GM18870 (cell line): ENCODE measurements at regions not wholly inside any gene's neighbourhood (a gene's known extent, or its start where the extent isn't known, plus 50 kb on each side); places are given as distances from the start of the nearest gene placed in this dataset.
"Not testable (repeated sequence)": the region's sequence is repeated elsewhere in the genome, so short reads cannot be mapped to it uniquely, and the experiment has no call there.

Experiments
- ATAC-seq: cut with Tn5 transposase; IDR thresholded peaks from one replicate; pipeline ENCODE4 v1.9.1; 2021; ENCODE audit warnings: moderate library complexity; ENCODE audit not compliant: unreplicated experiment

DNA sequence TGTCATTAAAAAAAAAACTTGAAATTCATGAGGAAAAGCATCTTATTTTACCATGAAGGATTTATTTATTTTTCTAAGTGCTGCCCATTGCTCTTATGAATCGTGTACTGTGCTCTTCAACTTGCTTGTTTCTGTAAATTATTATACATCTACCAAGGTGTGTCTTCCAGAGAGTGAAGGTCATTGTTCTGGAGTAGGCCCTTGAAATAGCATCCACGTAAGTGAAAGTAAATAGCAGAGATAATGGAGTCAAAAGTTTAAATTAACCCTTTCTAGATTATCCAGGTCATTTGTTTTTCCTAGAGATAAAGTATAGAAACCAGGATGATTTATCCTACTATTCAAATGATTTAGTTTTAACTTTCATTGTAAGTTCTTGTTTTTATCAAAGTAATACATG, 473.1 kb downstream of the DIRAS2 start:
- ATAC-seq = no peak

DNA sequence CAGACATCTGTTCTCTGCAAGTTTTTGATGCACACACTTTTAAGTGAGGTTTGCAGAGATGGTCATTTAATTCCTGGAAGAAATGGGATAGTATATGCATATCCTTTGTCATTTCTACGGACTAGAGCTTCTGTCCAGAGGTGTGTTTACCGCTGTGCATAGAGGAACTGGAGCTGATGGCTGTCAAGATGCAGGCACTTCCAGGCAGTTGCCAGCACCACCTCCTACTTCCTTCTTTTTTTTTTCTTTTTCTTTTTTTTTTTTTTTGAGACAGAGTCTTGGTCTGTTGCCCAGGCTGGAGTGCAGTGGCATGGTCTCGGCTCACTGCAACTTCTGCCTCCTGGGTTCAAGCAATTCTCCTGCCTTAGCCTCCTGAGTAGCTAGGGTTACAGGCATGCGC, 468.7 kb downstream of the DIRAS2 start:
- ATAC-seq = not testable (repeated sequence)

DNA sequence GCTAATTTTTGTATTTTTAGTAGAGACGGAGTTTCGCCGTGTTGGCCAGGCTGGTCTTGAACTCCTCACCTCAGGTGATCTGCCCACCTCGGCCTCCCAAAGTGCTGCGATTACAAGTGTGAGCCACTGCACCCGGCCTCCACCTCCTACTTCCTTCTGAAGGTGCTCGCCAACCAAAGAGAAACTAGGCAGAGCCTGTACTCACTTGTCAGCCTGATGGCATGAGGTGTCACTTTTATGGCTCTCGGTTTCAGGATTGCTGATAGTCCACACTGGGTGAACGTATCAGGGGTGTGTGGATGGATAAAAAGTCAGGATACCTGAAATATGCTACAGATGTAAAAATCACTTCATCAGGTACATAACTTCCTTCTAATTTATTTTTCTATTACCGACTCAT, 468.3 kb downstream of the DIRAS2 start:
- ATAC-seq = not testable (repeated sequence)

DNA sequence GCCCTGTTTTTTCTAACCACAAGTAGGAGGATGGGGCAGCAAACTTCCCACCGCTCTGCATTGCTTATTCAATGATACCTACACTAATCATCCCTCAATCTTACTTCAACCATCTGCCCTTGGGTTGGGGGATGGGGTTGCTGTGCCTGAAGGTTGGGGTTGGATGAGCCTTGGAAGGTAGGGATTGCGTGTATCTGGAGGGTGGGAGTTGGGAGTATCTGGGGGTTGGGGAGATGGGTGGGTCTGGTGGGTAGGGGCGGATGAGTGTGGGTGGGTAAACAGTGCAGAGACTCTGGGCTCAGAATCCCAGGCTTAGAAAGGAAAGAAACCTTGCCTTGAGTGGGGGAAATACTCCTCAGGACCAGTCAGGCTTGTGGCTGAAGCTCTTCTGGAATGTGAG, 467.4 kb downstream of the DIRAS2 start:
- no peak for ATAC-seq

DNA sequence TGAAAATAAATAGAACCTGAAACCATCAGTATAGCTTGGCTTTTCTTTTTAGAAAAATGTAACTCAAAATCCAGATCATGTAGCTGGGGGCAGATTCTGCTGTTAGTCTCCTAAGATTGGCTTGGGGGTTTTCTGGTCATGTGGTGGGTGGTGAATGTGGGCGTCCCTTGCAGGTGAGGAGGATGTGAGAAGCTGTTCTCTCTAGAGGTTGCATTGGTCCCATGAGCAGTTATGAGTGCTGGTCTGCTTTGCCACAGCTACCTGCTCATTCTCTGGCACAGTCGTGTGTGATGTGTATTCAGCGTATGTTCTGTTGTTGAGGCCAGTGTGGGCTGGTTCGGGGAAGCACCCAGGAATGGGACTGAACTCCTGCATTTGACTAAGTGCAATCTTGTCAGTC, 466.8 kb downstream of the DIRAS2 start:
- no peak for ATAC-seq

DNA sequence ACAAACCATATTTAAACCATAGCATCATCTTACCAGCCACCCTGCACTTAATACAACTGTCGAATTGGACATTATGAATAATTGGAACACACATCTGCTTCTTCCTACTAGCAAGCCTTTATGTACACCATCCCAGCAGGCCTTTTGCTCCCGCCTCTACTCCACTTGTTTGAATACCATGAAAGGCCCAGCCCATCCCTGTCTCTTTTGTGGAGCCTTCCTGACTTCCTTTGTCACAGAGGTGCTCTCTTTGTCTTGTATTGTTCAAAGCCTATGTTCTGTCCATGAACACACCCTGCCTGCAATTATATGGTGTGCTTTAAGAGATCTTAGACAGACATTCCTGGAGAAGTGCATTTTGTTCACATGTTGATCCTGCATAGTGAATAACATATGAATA, 465.7 kb downstream of the DIRAS2 start:
- no peak for ATAC-seq

DNA sequence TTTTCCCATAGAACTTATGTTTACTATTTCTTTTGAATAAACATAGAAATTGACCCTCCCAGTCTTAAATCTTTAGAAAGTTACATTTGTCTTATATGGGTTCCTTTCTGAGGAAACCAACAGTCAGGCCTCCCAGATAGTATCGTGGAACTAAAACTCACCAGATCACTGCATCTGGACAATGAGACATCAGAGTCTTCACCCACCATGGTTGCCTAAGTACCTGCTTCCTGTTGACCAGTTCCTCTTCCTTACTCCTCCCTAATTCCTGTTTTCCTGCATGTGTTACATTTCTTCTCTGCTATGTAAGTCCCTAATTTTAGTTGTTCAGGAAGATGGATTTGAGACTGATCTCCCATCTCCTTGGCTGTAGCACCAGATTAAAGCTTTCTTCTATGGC, 462.2 kb downstream of the DIRAS2 start:
- no peak for ATAC-seq

DNA sequence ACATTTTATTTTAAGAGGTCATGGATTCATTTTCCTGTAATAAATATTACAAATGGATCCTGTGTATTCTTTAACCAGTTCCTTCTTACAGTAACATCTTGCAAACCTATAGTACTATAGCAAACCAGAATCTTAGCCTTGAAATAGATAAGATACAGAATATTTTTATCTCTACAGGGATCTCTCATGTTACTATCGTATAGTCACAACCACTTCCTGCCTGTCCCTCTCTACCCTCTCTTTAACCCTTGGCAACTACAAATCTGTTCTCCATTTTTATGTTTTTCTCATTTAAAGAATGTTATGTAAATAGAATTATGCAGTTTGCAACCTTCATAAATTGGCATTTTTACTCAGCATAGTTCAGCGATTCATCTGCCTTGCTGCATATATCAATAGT, 454.0 kb downstream of the DIRAS2 start:
- no peak for ATAC-seq

DNA sequence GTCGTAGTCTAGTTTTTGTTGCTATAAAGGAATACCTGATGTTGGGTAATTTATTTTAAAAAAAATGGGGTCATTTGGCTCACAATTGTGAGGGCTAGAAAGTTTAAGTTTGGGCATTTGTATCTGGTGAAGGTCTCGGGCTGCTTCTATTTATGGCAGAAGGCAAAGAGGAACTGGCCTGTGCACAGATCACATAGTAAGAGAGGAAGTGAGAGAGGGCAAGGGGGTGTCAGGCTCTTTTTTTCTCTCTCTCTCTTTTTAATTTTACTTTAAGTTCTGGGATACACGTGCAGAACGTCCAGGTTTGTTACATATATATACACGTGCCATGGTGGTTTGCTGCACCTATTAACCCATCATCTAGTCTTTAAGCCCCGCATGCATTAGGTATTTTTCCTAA, 453.3 kb downstream of the DIRAS2 start:
- ATAC-seq = peak; percentile 73

DNA sequence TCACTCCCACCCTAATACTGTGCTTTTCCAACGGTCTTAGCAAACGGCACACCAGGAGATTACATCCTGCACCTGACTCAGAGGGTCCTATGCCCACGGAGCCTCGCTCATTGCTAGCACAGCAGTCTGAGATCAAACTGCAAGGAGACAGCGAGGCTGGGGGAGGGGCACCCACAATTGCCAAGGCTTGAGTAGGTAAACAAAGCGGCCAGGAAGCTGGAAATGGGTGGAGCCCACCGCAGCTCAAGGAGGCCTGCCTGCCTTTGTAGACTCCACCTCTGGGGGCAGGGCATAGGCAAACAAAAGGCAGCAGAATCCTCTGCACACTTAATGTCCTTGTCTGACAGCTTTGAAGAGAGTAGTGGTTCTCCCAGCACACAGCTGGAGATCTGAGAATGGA, 450.2 kb downstream of the DIRAS2 start:
- ATAC-seq = not testable (repeated sequence)

DNA sequence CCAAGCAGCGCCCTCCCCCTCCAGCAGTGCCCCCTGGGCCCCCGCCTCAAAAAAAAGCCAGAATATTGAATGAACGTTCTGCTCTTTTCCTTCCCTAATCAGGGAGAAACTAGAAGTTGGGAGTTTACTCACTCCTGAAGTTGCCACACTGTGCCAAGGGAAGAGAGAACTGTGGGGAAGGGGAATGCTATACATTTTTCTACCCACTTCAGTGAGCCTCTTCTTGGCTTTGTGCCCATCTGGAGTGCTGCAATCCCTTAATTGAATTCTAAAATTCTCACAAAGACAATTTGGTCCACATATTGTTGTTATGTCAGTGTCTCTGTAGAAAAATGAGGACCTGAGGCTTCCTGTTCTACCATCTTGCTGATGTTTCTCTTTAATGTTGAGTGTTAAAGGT, 443.7 kb downstream of the DIRAS2 start:
- no peak for ATAC-seq

DNA sequence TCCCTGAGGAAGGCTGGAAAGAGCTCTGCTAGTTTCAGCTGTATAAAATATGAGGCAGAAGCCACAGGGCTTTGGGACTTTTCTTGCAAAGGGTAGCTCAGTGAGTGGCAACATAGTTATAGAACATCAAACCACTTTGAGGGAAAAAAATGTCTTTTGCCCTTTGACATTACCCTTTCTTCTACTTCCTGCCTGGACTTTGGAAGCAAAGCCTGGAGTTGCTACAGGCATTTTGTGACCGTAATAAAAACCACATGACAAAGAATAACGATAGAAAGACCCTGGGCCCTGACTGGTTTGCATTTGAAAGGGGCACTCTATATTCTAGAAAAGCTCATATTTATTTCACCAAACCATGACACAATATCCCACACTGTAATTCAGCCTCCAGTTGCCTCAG, 440.9 kb downstream of the DIRAS2 start:
- no peak for ATAC-seq

DNA sequence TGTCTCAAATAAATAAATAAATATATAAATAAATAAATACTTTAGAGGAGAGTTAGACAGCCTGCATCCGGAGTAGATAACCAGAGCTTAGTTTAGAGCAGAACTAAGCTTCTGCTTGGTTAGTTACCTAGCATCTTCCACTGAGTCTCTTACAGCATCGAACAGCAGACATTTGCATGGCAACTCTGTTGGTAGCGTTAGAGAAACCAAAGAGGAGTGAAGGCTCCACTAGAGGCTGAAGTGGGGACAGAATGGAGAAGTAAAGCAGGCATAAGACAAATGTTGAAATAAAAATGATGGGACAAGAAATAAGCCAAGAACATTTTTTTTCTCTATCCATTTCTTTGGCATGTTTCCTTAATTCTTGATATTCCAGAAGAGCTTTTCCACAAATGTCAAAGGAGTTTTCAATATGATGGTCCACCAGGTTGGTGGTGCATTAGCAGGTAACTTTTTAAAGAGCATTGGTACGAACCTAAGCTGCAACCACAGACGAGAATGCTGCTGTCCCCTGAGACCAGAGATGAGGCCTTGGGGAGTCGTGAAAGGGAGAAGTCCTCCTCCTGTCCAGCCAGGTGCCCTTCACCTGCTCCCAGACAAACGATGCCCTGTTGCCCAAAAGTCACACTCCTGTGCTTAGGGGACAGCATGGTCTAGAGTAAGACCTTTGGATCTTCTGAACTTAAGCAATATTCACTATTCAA, 438.3 kb downstream of the DIRAS2 start:
- ATAC-seq = no peak

DNA sequence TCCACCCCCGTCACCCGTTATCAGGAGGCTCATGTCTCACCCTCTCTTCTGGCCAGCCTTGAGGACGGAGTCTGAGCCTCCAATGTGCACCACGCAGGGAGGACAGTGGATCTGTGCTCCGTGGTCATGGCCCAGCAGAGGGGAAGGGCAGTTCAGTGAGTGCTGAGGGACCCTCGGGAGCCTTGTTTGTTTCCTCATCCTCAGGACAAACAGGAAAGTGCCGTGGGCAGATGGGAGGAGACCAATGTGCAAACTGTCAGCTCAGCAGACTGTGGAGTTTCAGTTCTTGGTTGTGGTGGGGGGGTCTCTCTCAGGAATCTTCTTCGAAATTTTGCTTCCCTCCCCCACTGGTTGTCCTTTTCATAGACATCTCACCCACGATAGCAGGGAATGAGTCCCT, 429.6 kb downstream of the DIRAS2 start:
- not testable (repeated sequence) for ATAC-seq

DNA sequence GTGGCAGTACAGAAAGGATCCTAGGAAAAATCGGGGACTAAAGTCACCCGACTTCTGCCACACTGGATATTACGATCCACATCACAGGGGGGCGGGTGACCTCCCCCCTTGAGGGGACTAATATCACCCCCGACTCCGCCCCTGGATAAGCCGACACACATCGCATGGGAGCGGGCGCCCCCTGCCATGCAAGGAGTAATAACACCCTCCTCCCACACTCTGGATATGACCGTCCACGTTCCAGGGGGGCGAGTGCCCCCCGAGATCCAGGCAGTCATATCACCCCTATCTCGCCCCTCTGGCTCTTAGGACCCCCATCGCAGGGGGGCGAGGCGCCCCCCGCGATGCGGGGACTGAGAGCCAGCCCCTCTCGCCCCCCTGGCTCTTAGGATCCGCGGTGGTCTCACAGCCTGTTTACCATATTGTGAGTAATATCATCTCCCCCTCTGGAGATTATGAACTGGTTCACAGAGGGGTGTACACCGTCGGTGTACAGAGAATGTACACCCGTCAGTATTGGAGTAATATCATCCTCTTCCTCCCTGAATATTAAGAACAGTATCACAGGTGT, 423.0 kb downstream of the DIRAS2 start:
- ATAC-seq = no peak

DNA sequence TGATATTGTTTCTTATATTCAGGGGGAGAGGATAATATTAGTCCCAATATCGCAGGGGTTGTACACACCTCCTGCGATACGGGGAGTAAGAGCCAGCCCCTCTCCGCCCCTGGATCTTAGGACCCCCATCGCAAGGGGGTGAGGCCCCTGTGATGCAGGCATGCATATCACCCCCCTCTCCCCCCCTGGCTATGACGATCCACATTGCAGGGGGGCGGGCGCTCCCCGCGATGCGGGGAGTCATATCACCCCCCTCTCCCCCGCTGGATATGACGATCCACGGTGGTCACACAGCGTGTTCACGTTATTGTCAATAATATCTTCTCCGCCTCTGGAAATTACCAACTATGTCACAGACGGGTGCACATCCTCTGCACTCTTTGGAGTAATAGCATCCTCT, 420.7 kb downstream of the DIRAS2 start:
- ATAC-seq = not testable (repeated sequence)

DNA sequence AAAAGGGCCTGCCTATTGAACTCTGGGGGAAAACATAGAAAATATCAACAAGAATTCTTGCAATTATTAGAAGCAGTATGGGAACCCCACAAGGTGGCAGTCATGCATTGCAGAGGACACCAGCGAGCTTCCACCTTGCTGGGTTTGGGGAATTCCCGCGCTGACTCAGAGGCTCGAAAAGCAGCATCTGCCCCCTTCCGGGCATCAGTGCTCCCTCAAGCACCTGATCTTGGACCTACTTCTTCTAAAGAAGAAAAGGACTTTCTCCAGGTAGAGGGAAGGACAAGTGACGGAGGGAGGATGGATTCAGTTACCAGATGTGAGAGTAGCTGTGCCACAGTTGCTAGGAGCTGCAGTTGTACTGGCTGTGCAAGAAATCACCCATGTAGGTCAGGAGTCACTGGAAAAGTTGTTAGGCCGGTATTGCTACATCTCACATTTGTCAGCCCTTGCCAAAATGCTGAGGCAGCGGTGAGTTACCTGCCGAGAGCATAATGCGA, 415.7 kb downstream of the DIRAS2 start:
- not testable (repeated sequence) for ATAC-seq

DNA sequence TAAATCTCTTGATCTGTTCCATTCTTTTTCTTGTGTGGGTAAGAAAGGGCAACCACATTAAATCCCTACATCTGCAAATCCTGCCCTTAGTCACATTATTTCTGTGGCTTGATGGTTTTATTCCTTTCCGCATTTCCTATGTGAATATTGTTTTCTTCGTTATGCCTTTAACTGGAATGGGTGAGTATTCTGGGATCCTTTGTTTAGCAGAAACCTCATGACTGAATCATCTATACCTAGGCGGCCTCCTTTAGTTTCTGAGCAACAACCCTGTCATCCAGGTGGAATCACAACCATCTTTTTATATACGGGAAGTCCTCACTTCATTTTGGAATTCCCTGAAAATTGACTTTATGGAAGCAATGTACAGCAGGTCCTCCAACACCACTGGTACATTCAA, 409.5 kb downstream of the DIRAS2 start:
- not testable (repeated sequence) for ATAC-seq

DNA sequence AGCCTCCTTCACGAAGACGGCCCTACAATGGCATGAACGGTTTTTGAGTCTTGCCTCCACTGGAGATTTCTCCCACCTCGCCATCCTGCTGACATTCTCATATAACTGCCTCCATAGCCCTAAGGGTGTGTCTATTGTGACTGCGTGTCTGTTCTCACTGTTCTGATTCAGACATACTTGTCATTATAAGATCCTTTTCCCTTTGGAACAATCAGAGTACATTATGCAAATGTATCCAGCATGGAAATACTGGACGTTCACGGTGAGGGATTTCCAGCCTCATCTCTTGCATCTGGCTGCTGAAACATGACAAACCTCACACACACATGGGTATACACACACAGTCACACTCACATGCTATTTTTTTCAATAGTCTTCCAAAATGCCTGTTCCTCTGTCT, 402.1 kb downstream of the DIRAS2 start:
- ATAC-seq = no peak

DNA sequence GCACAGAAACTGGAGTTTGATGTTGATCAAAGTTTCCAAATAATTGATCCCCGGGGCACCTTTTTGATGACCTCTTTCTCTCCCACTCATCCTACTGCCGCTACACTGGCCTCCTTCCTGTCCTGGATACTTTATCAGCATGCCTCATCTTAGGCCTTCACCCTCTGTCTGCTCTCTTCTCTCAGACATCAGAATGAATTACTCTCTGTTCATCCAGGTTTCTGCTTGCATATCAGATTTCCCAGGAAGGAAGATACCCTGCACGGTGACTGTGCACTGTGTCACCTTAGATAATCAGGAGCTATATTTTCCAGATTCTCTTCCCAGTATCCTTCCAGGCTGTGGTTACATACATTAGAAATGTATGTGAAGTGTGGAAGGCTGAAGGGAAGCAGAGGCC, 397.0 kb downstream of the DIRAS2 start:
- no peak for ATAC-seq

DNA sequence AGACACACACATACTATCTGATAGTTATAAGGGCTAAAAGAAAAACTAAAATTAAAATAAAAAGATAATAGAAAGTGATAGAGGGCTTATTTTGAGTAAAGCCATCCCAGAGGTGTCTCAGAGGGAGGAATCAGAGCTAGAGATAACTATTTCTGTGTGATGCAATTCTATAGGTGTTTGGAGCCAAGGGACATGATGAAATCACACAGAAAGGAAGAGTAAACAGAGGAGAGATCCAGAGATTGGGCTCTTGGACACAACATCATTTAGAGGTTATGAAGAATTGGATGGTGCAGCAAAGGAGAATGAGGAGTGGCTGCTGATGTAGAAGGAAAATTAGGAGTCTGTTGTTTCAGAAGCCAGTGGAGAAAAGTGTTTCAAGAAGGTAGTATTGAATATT, 393.5 kb downstream of the DIRAS2 start:
- no peak for ATAC-seq

DNA sequence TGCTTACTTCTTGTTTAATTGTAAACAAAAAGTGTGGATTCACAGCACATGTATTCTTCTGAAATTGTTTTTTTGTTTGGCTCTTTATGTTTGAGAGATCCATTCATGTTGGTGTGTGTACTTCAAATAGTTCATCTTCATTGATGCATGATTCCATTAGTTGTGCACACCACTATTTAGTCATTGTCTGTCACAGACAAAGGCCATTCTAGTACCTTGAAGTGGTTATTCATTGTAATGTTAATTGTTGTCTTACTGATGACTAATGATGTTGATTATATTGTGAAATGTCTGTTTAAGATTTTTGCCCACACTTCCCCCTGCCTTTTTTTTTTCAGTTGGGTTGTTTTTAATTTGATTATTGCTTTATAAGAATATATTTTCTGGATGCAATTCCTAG, 391.3 kb downstream of the DIRAS2 start:
- no peak for ATAC-seq

DNA sequence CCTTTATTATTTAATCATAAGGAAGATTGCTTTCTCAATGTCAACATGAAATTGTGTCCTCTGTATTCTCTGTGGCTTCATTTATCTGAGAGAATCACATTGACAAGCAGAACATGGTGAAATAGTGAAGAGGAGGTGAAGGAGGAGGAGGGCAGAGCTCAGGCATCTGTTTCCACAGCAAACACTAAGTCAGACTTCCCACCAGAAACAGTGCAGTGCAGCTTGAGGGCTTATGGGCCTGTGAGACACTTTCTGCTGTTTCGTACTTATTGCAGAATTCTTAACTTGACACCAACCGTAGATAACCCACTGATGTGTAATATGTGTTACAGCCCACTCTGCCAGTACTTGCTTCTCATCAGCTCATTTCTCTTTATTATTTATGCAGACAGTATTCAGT, 386.3 kb downstream of the DIRAS2 start:
- ATAC-seq = no peak
